HG02623 (cell line): ENCODE measurements at regions not wholly inside any gene's neighbourhood (a gene's known extent, or its start where the extent isn't known, plus 50 kb on each side); places are given as distances from the start of the nearest gene placed in this dataset.

Experiments
- ATAC-seq: cut with Tn5 transposase; IDR thresholded peaks from one replicate; pipeline ENCODE4 v1.9.1; 2021; ENCODE audit warnings: moderate library complexity; ENCODE audit not compliant: unreplicated experiment

GRCh38 chrY:12552471-12553283 is 148.4 kb upstream of the USP9Y start:
- peak; percentile 73 for ATAC-seq

- no peak for ATAC-seq
Measured at GRCh38 chrY:12553909-12554308, 147.1 kb upstream of the USP9Y start.

DNA sequence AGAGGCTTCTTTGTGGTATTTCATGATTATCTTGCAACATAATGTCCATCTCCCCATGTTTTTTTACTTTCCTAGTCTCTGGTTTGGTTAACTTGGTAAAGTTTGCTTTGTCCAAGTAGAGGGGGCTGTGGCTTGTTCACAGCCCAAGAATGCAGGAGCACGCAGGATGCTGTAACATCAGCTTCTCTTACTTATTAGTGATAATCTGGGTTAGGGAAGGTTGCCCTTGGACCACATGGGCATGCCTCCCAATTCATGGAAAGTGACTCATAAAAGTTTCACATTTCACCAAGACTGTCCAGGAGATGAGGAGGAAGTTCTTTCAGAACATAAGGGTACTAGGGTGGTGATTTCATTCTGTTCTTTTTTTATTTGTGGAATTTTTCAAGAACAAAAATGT is 146.0 kb upstream of the USP9Y start:
- no peak for ATAC-seq

DNA sequence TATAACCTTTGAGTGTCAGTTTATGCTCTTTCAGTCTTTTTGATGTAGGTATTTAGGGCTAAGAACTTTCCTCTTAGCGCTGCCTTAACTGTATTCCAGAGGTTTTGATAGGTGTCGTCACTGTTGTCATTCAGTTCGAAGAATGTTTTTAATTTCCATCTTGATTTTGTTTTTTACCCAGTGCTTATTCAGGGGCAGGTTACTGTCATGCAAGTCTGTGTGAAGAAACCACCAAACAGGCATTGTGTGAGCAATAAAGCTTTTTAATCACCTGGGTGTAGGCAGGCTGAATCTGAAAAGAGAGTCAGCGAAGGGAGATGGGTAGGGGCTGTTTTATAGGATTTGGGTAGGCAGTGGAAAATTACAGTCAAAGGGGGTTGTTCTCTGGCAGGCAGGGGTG is 142.0 kb upstream of the USP9Y start:
- ATAC-seq = no peak

GRCh38 chrY:12576278-12576677 is 124.8 kb upstream of the USP9Y start:
- no peak for ATAC-seq

- no peak for ATAC-seq
Measured at GRCh38 chrY:12593532-12594216, 107.4 kb upstream of the USP9Y start.

GRCh38 chrY:12598783-12599182 is 102.2 kb upstream of the USP9Y start:
- no peak for ATAC-seq

DNA sequence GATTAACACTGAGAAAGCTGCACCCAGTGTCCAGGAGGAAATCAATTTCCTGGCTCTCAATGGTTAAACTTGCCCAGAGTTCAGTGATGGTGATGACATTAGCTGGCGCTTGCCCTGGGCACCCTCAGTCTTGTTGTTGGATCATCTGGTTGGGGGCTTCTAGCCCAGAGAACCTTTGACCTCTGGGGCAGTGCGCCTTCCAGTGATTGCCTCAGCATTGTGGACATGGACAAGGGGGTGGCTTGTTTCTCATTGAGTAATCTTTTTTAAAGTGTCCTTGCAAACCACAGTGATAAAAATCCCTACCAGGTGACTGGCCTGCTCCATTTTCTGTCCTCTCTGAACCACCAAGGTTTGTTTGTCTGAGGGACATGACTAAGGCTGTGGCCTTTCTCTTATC is 95.6 kb upstream of the USP9Y start:
- no peak for ATAC-seq

DNA sequence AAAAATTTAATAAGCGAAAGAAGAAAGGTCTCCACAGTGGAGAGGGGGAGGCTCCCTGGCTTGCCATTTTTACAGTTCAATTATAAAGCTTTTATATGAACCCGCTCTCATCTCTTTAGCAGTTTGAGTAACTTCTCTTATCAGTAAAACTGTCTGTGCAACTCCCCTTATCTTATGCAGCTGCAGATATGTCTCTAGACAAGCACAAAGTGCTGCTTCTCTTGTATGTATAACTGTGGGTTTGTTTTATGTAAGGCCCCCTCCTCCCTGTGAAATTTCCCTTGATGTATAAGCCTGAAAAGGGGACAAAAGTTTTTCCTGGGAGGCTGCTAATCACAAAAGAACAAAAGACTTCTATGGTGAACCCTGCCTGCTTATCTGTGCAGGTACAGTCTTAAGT is 90.2 kb upstream of the USP9Y start:
- ATAC-seq = no peak

DNA sequence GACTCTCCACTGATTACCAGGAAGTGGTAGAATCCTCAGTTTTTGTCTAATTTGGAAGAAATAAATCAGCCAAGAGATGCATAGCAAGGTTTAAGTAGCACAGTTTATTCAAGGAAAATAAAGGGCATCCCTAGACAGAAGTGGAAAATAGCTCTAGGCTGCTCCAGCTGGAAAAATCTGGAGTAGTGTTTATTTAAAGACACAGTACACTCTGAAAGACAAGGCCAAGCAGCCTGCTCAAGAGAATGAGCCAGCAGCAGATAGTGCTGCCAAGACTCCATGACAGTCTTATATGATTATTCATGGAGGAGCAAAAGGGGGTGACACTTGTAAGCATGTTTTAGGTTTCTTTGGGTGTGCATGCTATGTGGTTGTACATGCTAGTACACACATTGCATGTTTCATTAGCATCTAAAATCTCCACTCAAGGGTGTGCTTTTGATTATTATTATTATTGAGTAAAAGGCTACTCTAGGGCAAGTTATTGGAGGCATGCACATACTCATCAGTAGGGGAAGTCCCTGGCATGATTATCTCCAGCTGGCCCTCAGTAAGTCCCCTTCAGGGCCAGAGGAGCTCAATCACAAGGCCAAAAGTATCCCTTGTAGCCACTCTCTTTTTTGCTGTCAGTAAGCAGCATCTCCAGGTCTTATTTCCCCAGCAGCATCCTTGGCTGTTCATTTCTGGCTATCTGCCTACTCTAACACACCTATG is 85.1 kb upstream of the USP9Y start:
- ATAC-seq = no peak

GRCh38 chrY:12621454-12622081 is 79.5 kb upstream of the USP9Y start:
- no peak for ATAC-seq

- ATAC-seq = no peak
Measured at GRCh38 chrY:12623204-12623603, 77.8 kb upstream of the USP9Y start.

GRCh38 chrY:12642986-12643385 is 58.0 kb upstream of the USP9Y start:
- no peak for ATAC-seq

GRCh38 chrY:12643693-12644348 is 57.2 kb upstream of the USP9Y start:
- ATAC-seq = no peak

DNA sequence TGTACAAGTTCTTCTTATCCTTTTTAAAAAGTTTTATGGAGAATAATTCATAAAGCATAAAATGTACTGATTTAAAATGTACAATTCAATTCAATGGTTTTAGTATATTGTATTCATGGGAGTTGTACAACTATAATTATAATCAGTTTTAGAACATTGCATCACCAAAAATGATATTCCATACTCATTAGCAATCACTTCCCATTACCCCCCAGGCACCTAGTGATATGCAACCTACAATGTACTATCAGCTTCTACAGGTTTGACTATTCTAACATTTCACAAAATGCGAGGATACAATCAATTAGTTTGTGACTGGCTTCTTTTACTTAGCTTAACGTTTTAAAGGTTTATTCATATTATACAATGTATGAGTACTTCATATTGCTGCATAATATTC is 49.9 kb upstream of the USP9Y start:
- no peak for ATAC-seq
